H1 (cell line): ENCODE measurements at regions not wholly inside any gene's neighbourhood (a gene's known extent, or its start where the extent isn't known, plus 50 kb on each side); places are given as distances from the start of the nearest gene placed in this dataset.

ENCODE experiments used
- CTCF ChIA-PET: fragments of 300-600 bp; sonication (Branson Sonifier 250); formaldehyde crosslinking; loops from one replicate; lab custom pipeline; 2021; ENCODE audit not compliant: partially characterized antibody; lab: Charles Lee
- POLR2A ChIA-PET: fragments of 300-600 bp; sonication (Branson Sonifier 250); formaldehyde crosslinking; loops from one replicate; lab custom pipeline; 2021; ENCODE audit warnings: inconsistent platforms; ENCODE audit not compliant: partially characterized antibody; lab: Charles Lee
- DNase-seq, 2 experiments: peaks; one replicate each; pipeline versions ENCODE4 v3.0.0 to v3.0.0-alpha.2; 2010 to 2022; ENCODE audit warnings: low spot score in 2 of 2, low read depth in 1 of 2, mixed read lengths in 1 of 2
- FAIRE-seq: peaks from 2 replicates; lab custom pipeline; 2011; peaks lifted over from hg19 to GRCh38; lab: Jason Lieb, UNC
- H2AFZ ChIP-seq: 2 replicates; pipeline ENCODE4 v1.8.1; 2012; ENCODE audit warnings: low read length, inconsistent platforms
- H2AK5ac ChIP-seq: 2 replicates; pipeline ENCODE4 v1.6.1; 2013; ENCODE audit warnings: low read depth, low read length
- H2BK120ac ChIP-seq: replicated peaks from 2 replicates; pipeline ENCODE3; 2013; ENCODE audit warnings: low read depth, low read length, inconsistent platforms
- H2BK12ac ChIP-seq: 2 replicates; pipeline ENCODE4 v1.6.1; 2013; ENCODE audit warnings: low read depth, low read length
- H2BK15ac ChIP-seq: 2 replicates; pipeline ENCODE4 v1.6.1; 2013; ENCODE audit warnings: low read length
- H2BK20ac ChIP-seq: 2 replicates; pipeline ENCODE4 v1.6.1; 2013; ENCODE audit warnings: low read length
- H2BK5ac ChIP-seq: 2 replicates; pipeline ENCODE4 v1.6.1; 2013; ENCODE audit warnings: low read depth, low read length
- H3K14ac ChIP-seq: 2 replicates; pipeline ENCODE4 v1.6.1; 2013; ENCODE audit warnings: inconsistent platforms; ENCODE audit not compliant: insufficient read length
- H3K18ac ChIP-seq: 2 replicates; pipeline ENCODE4 v1.6.1; 2013; ENCODE audit warnings: low read length; ENCODE audit errors: extremely low read depth
- H3K23ac ChIP-seq: 2 replicates; pipeline ENCODE4 v1.6.1; 2013; ENCODE audit warnings: inconsistent platforms; ENCODE audit not compliant: insufficient read length
- H3K23me2 ChIP-seq: 2 replicates; pipeline ENCODE4 v1.6.1; 2013; ENCODE audit warnings: low read depth, low read length
- H3K27ac ChIP-seq: 2 replicates; pipeline ENCODE4 v1.6.1; 2011; ENCODE audit warnings: low read depth, low read length, inconsistent platforms
- H3K27me3 ChIP-seq, 4 experiments: replicated peaks in 1 of 4; 1 replicate in 1 of 4; 2 replicates in 3 of 4; pipeline versions ENCODE4 v1.6.1 to v1.8.1; 2011 to 2013; ENCODE audit warnings: low read length in 3 of 4, mild to moderate bottlenecking in 3 of 4, inconsistent platforms in 2 of 4, mixed read lengths in 2 of 4, moderate library complexity in 1 of 4; ENCODE audit not compliant: control insufficient read depth in 3 of 4, insufficient read depth in 3 of 4; ENCODE audit errors: extremely low read depth in 1 of 4
- H3K36me3 ChIP-seq, 4 experiments: 2 replicates each; pipeline versions ENCODE4 v1.6.1 to v1.8.1; 2011 to 2013; ENCODE audit warnings: mild to moderate bottlenecking in 4 of 4, low read length in 3 of 4, moderate library complexity in 2 of 4, control low read depth in 1 of 4, inconsistent platforms in 1 of 4; ENCODE audit not compliant: insufficient read depth in 4 of 4, control insufficient read depth in 2 of 4
- H3K4ac ChIP-seq: replicated peaks from 2 replicates; pipeline ENCODE3; 2013; ENCODE audit warnings: low read length, low read depth, mixed read lengths, inconsistent platforms; ENCODE audit not compliant: insufficient read length
- H3K4me1 ChIP-seq, 4 experiments: replicated peaks in 1 of 4; 1 replicate in 1 of 4; 2 replicates in 3 of 4; pipeline versions ENCODE4 v1.6.1 to v1.8.1; 2011 to 2013; ENCODE audit warnings: low read length in 3 of 4, inconsistent platforms in 2 of 4, mixed read lengths in 1 of 4; ENCODE audit not compliant: insufficient read depth in 4 of 4, control insufficient read depth in 3 of 4
- H3K4me2 ChIP-seq, 2 experiments: 2 replicates each; pipeline versions ENCODE4 v1.6.1 to v1.8.1; 2011 to 2013; ENCODE audit warnings: low read depth in 2 of 2, low read length in 2 of 2, control low read depth in 1 of 2, inconsistent platforms in 1 of 2, mild to moderate bottlenecking in 1 of 2; ENCODE audit not compliant: insufficient read depth in 1 of 2
- H3K4me3 ChIP-seq, 4 experiments: fragments of 200-600, 300-600 bp in 1 of 4; sonication (generic), shearing (Covaris generic), sonication (Bioruptor Twin) in 1 of 4; 2 replicates each; pipeline versions ENCODE4 v1.5.1 to v1.8.1; 2011 to 2016; ENCODE audit warnings: low read length in 4 of 4, low read depth in 3 of 4, control low read depth in 2 of 4, inconsistent platforms in 2 of 4, mild to moderate bottlenecking in 2 of 4, mixed read lengths in 1 of 4, moderate library complexity in 1 of 4; ENCODE audit not compliant: insufficient read depth in 2 of 4; ENCODE audit errors: extremely low read depth in 1 of 4
- H3K56ac ChIP-seq: replicated peaks from 2 replicates; pipeline ENCODE3; 2013; ENCODE audit warnings: low read depth, mild to moderate bottlenecking, mixed read lengths, low read length, inconsistent platforms; ENCODE audit not compliant: insufficient read length
- H3K79me1 ChIP-seq: 2 replicates; pipeline ENCODE4 v1.6.1; 2013; ENCODE audit warnings: low read depth, low read length, control low read depth
- H3K79me2 ChIP-seq, 2 experiments: 2 replicates each; pipeline versions ENCODE4 v1.6.1 to v1.8.1; 2012 to 2013; ENCODE audit warnings: low read length in 2 of 2, mild to moderate bottlenecking in 2 of 2, inconsistent platforms in 1 of 2; ENCODE audit not compliant: insufficient read depth in 2 of 2, control insufficient read depth in 1 of 2
- H3K9ac ChIP-seq, 4 experiments: replicated peaks in 1 of 4; 1 replicate in 1 of 4; 2 replicates in 3 of 4; pipeline versions ENCODE4 v1.6.1 to v1.8.1; 2011 to 2013; ENCODE audit warnings: low read depth in 3 of 4, low read length in 3 of 4, control low read depth in 2 of 4, mild to moderate bottlenecking in 2 of 4, moderate library complexity in 2 of 4, inconsistent platforms in 1 of 4; ENCODE audit errors: extremely low read depth in 1 of 4
- H3K9me3 ChIP-seq, 2 experiments: 2 replicates each; pipeline versions ENCODE4 v1.6.1 to v1.8.1; 2012 to 2013; ENCODE audit warnings: mild to moderate bottlenecking in 2 of 2, moderate library complexity in 2 of 2, control low read depth in 1 of 2, inconsistent platforms in 1 of 2, low read depth in 1 of 2, low read length in 1 of 2, mixed read lengths in 1 of 2; ENCODE audit not compliant: insufficient read depth in 2 of 2
- H4K20me1 ChIP-seq, 2 experiments: replicated peaks in 1 of 2; 2 replicates each; pipeline versions ENCODE3 to v1.8.1; 2011 to 2013; ENCODE audit warnings: inconsistent platforms in 2 of 2, low read length in 2 of 2, mild to moderate bottlenecking in 1 of 2; ENCODE audit not compliant: insufficient read depth in 2 of 2, control insufficient read depth in 1 of 2
- H4K5ac ChIP-seq: 2 replicates; pipeline ENCODE4 v1.6.1; 2013; ENCODE audit warnings: low read length, low read depth, mixed read lengths, inconsistent platforms; ENCODE audit not compliant: insufficient read length
- H4K8ac ChIP-seq: 2 replicates; pipeline ENCODE4 v1.8.0; 2013; ENCODE audit warnings: mild to moderate bottlenecking, moderate library complexity, low read length, inconsistent platforms; ENCODE audit not compliant: insufficient read depth; ENCODE audit errors: extremely low read depth
- H4K91ac ChIP-seq: replicated peaks from 2 replicates; pipeline ENCODE3; 2013; ENCODE audit warnings: low read length, mixed read lengths, inconsistent platforms; ENCODE audit not compliant: insufficient read length
- BCL11A ChIP-seq, 2 experiments: IDR thresholded peaks; one replicate each; pipeline ENCODE4 v1.6.1; 2011; ENCODE audit warnings: low read depth in 2 of 2, low read length in 2 of 2, mild to moderate bottlenecking in 2 of 2
- CBX5 ChIP-seq: fragments of 300-800, 300-1000 bp; sonication (generic); IDR thresholded peaks from 2 replicates; pipeline ENCODE4 v1.7.1; 2016; ENCODE audit warnings: antibody characterized with exemption, low read length, low read depth
- CTCF ChIP-seq, 3 experiments: IDR thresholded peaks; 1 replicate in 2 of 3; 2 replicates in 1 of 3; pipeline versions ENCODE4 v1.5.1 to v1.6.1; 2011; ENCODE audit warnings: low read length in 3 of 3, mild to moderate bottlenecking in 3 of 3, inconsistent platforms in 2 of 3, low read depth in 1 of 3, moderate library complexity in 1 of 3; ENCODE audit not compliant: insufficient read depth in 1 of 3; ENCODE audit errors: control extremely low read depth in 1 of 3
- RAD21 ChIP-seq, 2 experiments: IDR thresholded peaks in 1 of 2; conservative IDR thresholded peaks in 1 of 2; 2 replicates each; pipeline ENCODE4 v1.6.1; 2011; ENCODE audit warnings: low read depth in 2 of 2, low read length in 2 of 2, improper control_type of control experiment in 1 of 2, inconsistent platforms in 1 of 2, mild to moderate bottlenecking in 1 of 2, moderate library complexity in 1 of 2
- RBBP5 ChIP-seq: IDR thresholded peaks from 2 replicates; pipeline ENCODE4 v1.7.1; 2012; ENCODE audit warnings: low read depth, mild to moderate bottlenecking, inconsistent platforms, low read length, moderate library complexity, borderline replicate concordance
- RFX5 ChIP-seq: IDR thresholded peaks from 2 replicates; pipeline ENCODE4 v1.6.1; 2011; ENCODE audit warnings: low read depth, low read length, improper control_type of control experiment, borderline replicate concordance
- SRF ChIP-seq: IDR thresholded peaks from 2 replicates; pipeline ENCODE4 v1.6.1; 2011; ENCODE audit warnings: mild to moderate bottlenecking, low read depth, low read length, moderate library complexity
- WGBS, 2 experiments: shearing (Covaris generic) in 1 of 2; methylation state at CpG; one replicate each; pipeline versions ENCODE4 v1.1.6 to v1.1.7; 2013 to 2015; ENCODE audit warnings: low lambda C conversion rate in 2 of 2, mixed read lengths in 2 of 2, inconsistent platforms in 1 of 2, low coverage in 1 of 2, missing lambda C conversion rate in 1 of 2; ENCODE audit not compliant: insufficient replicate concordance in 2 of 2, insufficient coverage in 1 of 2, insufficient read length in 1 of 2; ENCODE audit errors: extremely low coverage in 1 of 2, missing lambda C conversion rate in 1 of 2; 5-methylcytosine and 5-hydroxymethylcytosine counted together

- H3K4me2 ChIP-seq = no peak overlapping the region
- H3K18ac ChIP-seq = no peak overlapping the region
- DNase-seq (no peak), FAIRE-seq (no peak)
- H3K27me3 ChIP-seq = peaks cover 0 to 1% (median 0%) of the 10 kb centered on the region in 4 experiments; a peak in 1 of 7 replicates
- no peaks in the 10 kb centered on the region for H3K79me2 ChIP-seq
- H3K4ac ChIP-seq = no peak overlapping the region
- no peak overlapping the region for H2BK120ac ChIP-seq
- H4K5ac ChIP-seq = no peak overlapping the region
- no peaks in the 10 kb centered on the region for H4K20me1 ChIP-seq
- TF ChIP-seq RFX5 (no peak), CBX5 (no peak), RAD21 (IDR thresholded peaks at IDR 0.05 in 1 of 2, conservative IDR thresholded peaks at IDR 0.05 in 1 of 2; ENCODE audit: low read depth in 2 of 2, low read length in 2 of 2) (peak; percentile 37 to 43), BCL11A (IDR thresholded peaks at IDR 0.05; ENCODE audit: low read depth in 2 of 2, low read length in 2 of 2) (no peak), SRF (no peak), CTCF (IDR thresholded peaks at IDR 0.05; ENCODE audit: control extremely low read depth in 1 of 3, insufficient read depth in 1 of 3, low read depth in 1 of 3, low read length in 3 of 3) (peak in 2 of 3 experiments; percentile 22 to 33; a peak in 2 of 4 replicates), RBBP5 (no peak)
- no peaks in the 10 kb centered on the region for H3K9me3 ChIP-seq
- H3K4me1 ChIP-seq = no peaks in the 10 kb centered on the region
- no peaks in the 10 kb centered on the region for H3K79me1 ChIP-seq
- no peak overlapping the region for H4K8ac ChIP-seq
- H3K9ac ChIP-seq = no peak overlapping the region
- no peak overlapping the region for H2BK20ac ChIP-seq
- ChIA-PET POLR2A (no interaction called here), CTCF (interaction anchor here (0.5 to 2.1 kb wide), 7 partner anchors 9 to 229 kb away, joined by 3 to 6 read pairs (median 3); no protein-coding TSS in a partner anchor)
- no peak overlapping the region for H2BK12ac ChIP-seq
- H3K14ac ChIP-seq = no peak overlapping the region
- H2AK5ac ChIP-seq = no peak overlapping the region
- H2BK15ac ChIP-seq = no peak overlapping the region
- no peak overlapping the region for H3K27ac ChIP-seq
- H3K23ac ChIP-seq = no peak overlapping the region
- no peaks in the 10 kb centered on the region; the same call in 1 of the 2 replicates for H3K23me2 ChIP-seq
- no peak overlapping the region for H4K91ac ChIP-seq
- H2AFZ ChIP-seq = peak overlapping the region; percentile 72; the same call in 1 of the 2 replicates
- H2BK5ac ChIP-seq = no peak overlapping the region
- H3K36me3 ChIP-seq = no peaks in the 10 kb centered on the region
- H3K56ac ChIP-seq = no peak overlapping the region
- H3K4me3 ChIP-seq = no peak overlapping the region
- WGBS, 2 experiments = 82% methylated on average over 9 of the region's 9 CpGs; no CpG with 5 or more reads in 1 of the 2 experiments
Observed at GRCh38 chr7:39810204-39810642, 139.8 kb upstream of the CDK13 start.
